Hepatocyte (in vitro differentiated cells): ENCODE measurements at regions not wholly inside any gene's neighbourhood (a gene's known extent, or its start where the extent isn't known, plus 50 kb on each side); places are given as distances from the start of the nearest gene placed in this dataset.
"Not testable (repeated sequence)": the region's sequence is repeated elsewhere in the genome, so short reads cannot be mapped to it uniquely, and the experiment has no call there.

Experiments
- DNase-seq: peaks from one replicate; pipeline ENCODE4 v3.0.0-alpha.2; 2016; ENCODE audit warnings: low spot score
- H2AFZ ChIP-seq: fragments of 200-600 bp; sonication (generic); 2 replicates; pipeline ENCODE4 v1.6.0; 2016; ENCODE audit warnings: antibody characterized with exemption, mild to moderate bottlenecking
- H3K27ac ChIP-seq: fragments of 200-600 bp; sonication (generic); 2 replicates; pipeline ENCODE4 v1.5.1; 2016; ENCODE audit warnings: mild to moderate bottlenecking
- H3K27me3 ChIP-seq: fragments of 200-600 bp; sonication (generic); 2 replicates; pipeline ENCODE4 v1.6.1; 2016
- H3K36me3 ChIP-seq: fragments of 200-600 bp; sonication (generic); replicated peaks from 2 replicates; pipeline ENCODE4 v1.5.1; 2016; ENCODE audit warnings: low read depth; ENCODE audit not compliant: insufficient read depth
- H3K4me1 ChIP-seq: fragments of 200-600 bp; sonication (generic); 2 replicates; pipeline ENCODE4 v1.5.1; 2016; ENCODE audit warnings: mild to moderate bottlenecking, moderate library complexity; ENCODE audit not compliant: insufficient read depth
- H3K4me2 ChIP-seq: fragments of 200-600 bp; sonication (generic); 2 replicates; pipeline ENCODE4 v1.6.0; 2016
- H3K4me3 ChIP-seq: fragments of 200-600 bp; sonication (generic); 2 replicates; pipeline ENCODE4 v1.5.1; 2016; ENCODE audit warnings: mild to moderate bottlenecking
- H3K79me2 ChIP-seq: fragments of 200-600 bp; sonication (generic); 2 replicates; pipeline ENCODE4 v1.6.0; 2017; ENCODE audit warnings: mild to moderate bottlenecking
- H3K9me2 ChIP-seq: fragments of 200-600 bp; sonication (generic); replicated peaks from 2 replicates; pipeline ENCODE4 v1.6.0; 2017; ENCODE audit warnings: mild to moderate bottlenecking; ENCODE audit not compliant: insufficient read depth
- H3K9me3 ChIP-seq: fragments of 200-600 bp; sonication (generic); 2 replicates; pipeline ENCODE4 v1.5.1; 2016; ENCODE audit warnings: low read depth, mild to moderate bottlenecking
- H4K20me1 ChIP-seq: fragments of 200-600 bp; sonication (generic); 2 replicates; pipeline ENCODE4 v1.6.0; 2016; ENCODE audit warnings: mild to moderate bottlenecking; ENCODE audit not compliant: insufficient read depth, poor library complexity, severe bottlenecking
- EZH2 ChIP-seq: fragments of 200-600 bp; sonication (generic); IDR thresholded peaks from 2 replicates; pipeline ENCODE4 v1.6.1; 2016; ENCODE audit warnings: antibody characterized with exemption, mild to moderate bottlenecking, borderline replicate concordance
- EZH2phosphoT487 ChIP-seq: fragments of 200-600 bp; sonication (generic); IDR thresholded peaks from one replicate; pipeline ENCODE4 v1.6.1; 2018; ENCODE audit warnings: antibody characterized with exemption, mild to moderate bottlenecking, low read depth, moderate library complexity; ENCODE audit not compliant: unreplicated experiment, severe bottlenecking
- WGBS: methylation state at CpG from one replicate; pipeline ENCODE4 v1.1.6; 2016; ENCODE audit warnings: low lambda C conversion rate; ENCODE audit errors: missing lambda C conversion rate; 5-methylcytosine and 5-hydroxymethylcytosine counted together
- TF ChIP-seq, protein P1 (sequence below): fragments of 200-600 bp; sonication (generic); IDR thresholded peaks from 2 replicates; pipeline ENCODE4 v1.5.1; 2016; ENCODE audit warnings: antibody characterized with exemption, mild to moderate bottlenecking; ENCODE audit not compliant: poor library complexity

- Histone ChIP-seq H3K79me2 (no peaks in the 10 kb centered on the region), H3K9me2 (no peaks in the 10 kb centered on the region), H3K27ac (no peak overlapping the region), H4K20me1 (no peaks in the 10 kb centered on the region), H2AFZ (no peak overlapping the region), H3K27me3 (no peaks in the 10 kb centered on the region), H3K4me1 (no peaks in the 10 kb centered on the region), H3K4me2 (no peak overlapping the region), H3K36me3 (no peaks in the 10 kb centered on the region), H3K4me3 (no peak overlapping the region), H3K9me3 (no peaks in the 10 kb centered on the region)
- TF ChIP-seq EZH2phosphoT487: no peak
- TF ChIP-seq, protein P1, sequence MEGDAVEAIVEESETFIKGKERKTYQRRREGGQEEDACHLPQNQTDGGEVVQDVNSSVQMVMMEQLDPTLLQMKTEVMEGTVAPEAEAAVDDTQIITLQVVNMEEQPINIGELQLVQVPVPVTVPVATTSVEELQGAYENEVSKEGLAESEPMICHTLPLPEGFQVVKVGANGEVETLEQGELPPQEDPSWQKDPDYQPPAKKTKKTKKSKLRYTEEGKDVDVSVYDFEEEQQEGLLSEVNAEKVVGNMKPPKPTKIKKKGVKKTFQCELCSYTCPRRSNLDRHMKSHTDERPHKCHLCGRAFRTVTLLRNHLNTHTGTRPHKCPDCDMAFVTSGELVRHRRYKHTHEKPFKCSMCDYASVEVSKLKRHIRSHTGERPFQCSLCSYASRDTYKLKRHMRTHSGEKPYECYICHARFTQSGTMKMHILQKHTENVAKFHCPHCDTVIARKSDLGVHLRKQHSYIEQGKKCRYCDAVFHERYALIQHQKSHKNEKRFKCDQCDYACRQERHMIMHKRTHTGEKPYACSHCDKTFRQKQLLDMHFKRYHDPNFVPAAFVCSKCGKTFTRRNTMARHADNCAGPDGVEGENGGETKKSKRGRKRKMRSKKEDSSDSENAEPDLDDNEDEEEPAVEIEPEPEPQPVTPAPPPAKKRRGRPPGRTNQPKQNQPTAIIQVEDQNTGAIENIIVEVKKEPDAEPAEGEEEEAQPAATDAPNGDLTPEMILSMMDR: no peak
- WGBS: 67% methylated on average over 2 of the region's 2 CpGs
- no peak for DNase-seq
Measured at GRCh38 chr5:88033191-88033590, 235.5 kb downstream of the TMEM161B start.

GRCh38 chr5:88029011-88029410, 239.6 kb downstream of the TMEM161B start:
- Histone ChIP-seq H3K27ac (no peak overlapping the region), H3K4me3 (no peak overlapping the region), H4K20me1 (no peaks in the 10 kb centered on the region), H2AFZ (no peak overlapping the region), H3K9me3 (no peaks in the 10 kb centered on the region), H3K79me2 (no peaks in the 10 kb centered on the region), H3K36me3 (no peaks in the 10 kb centered on the region), H3K4me2 (no peak overlapping the region), H3K27me3 (no peaks in the 10 kb centered on the region), H3K4me1 (no peaks in the 10 kb centered on the region), H3K9me2 (no peaks in the 10 kb centered on the region)
- TF ChIP-seq EZH2: no peak
- TF ChIP-seq, protein P1: no peak
- TF ChIP-seq EZH2phosphoT487: no peak
- no peak for DNase-seq
- WGBS: 87% methylated on average over 2 of the region's 2 CpGs

- TF ChIP-seq EZH2phosphoT487 (no peak), EZH2 (no peak)
- TF ChIP-seq, protein P1: no peak
- no peaks in the 10 kb centered on the region for H4K20me1 ChIP-seq
- WGBS: 77% methylated on average over 5 of the region's 5 CpGs
Measured at GRCh38 chr5:88021141-88021540, 247.5 kb downstream of the TMEM161B start.

DNA sequence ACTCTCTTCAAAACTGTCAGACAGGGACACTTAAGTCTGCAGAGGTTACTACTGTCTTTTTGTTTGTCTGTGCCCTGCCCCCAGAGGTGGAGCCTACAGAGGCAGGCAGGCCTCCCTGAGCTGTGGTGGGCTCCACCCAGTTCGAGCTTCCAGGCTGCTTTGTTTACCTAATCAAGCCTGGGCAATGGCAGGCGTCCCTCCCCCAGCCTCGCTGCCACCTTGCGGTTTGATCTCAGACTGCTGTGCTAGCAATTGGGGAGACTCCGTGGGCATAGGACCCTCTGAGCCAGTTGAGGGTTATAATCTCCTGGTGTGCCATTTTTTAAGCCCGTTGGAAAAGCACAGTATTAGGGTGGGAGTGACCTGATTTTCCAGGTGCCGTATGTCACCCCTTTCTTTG, 253.7 kb downstream of the TMEM161B start:
- DNase-seq, H3K4me1 ChIP-seq, H3K9me2 ChIP-seq, H3K4me3 ChIP-seq, H3K79me2 ChIP-seq, H3K36me3 ChIP-seq, H3K4me2 ChIP-seq, H3K27ac ChIP-seq, H3K27me3 ChIP-seq, H3K9me3 ChIP-seq, H4K20me1 ChIP-seq, H2AFZ ChIP-seq: not testable (repeated sequence)
- WGBS: 73% methylated on average over 7 of the region's 7 CpGs

More at GRCh38 chr5:88021141-88021540, 247.5 kb downstream of the TMEM161B start:
- no peaks in the 10 kb centered on the region for H3K79me2 ChIP-seq
- no peaks in the 10 kb centered on the region for H3K9me2 ChIP-seq
- no peak for DNase-seq
- H3K27ac ChIP-seq: no peak overlapping the region
- no peak overlapping the region for H3K4me3 ChIP-seq
- H3K36me3 ChIP-seq: no peaks in the 10 kb centered on the region
- H2AFZ ChIP-seq: no peak overlapping the region
- no peaks in the 10 kb centered on the region for H3K27me3 ChIP-seq
- H3K4me1 ChIP-seq: no peaks in the 10 kb centered on the region
- H3K4me2 ChIP-seq: no peak overlapping the region
- H3K9me3 ChIP-seq: no peaks in the 10 kb centered on the region
